K562 (cell line): ENCODE measurements at regions not wholly inside any gene's neighbourhood (a gene's known extent, or its start where the extent isn't known, plus 50 kb on each side); places are given as distances from the start of the nearest gene placed in this dataset.

ENCODE experiments used
- ATAC-seq: fragments of 200-7000 bp; cut with Tn5 transposase; 3 replicates; pipeline ENCODE4 v1.9.1; 2020; ENCODE audit warnings: moderate library complexity
- BruUV-seq: library from RNA; stranded (reverse); fragments of 400-500 nt; replicated peaks from 2 replicates; lab custom pipeline; 2021; lab: Mats Ljungman, UMichigan
- CTCF ChIA-PET: fragments of 300-600 bp; formaldehyde crosslinking; extraction: SDS; loops from one replicate; lab custom pipeline; 2021; ENCODE audit warnings: low intra/inter-chr PET ratio; lab: Yijun Ruan, JAX
- POLR2A ChIA-PET: fragments of 300-600, 350-650 bp; sonication (Branson Sonifier 250); formaldehyde crosslinking; extraction: SDS; loops from one replicate; lab custom pipeline; 2021; ENCODE audit warnings: antibody characterized with exemption, inconsistent platforms; lab: Yijun Ruan, JAX
- DNase-seq, 4 experiments: peaks; one replicate each; pipeline versions ENCODE4 v3.0.0 to v3.0.0-alpha.2; 2011 to 2018; ENCODE audit warnings: low spot score in 3 of 4, mixed read lengths in 3 of 4; ENCODE audit errors: extremely low read depth in 1 of 4
- FAIRE-seq: peaks from 2 replicates; lab custom pipeline; 2011; peaks lifted over from hg19 to GRCh38; lab: Jason Lieb, UNC
- H2AFZ ChIP-seq: 2 replicates; pipeline ENCODE4 v1.6.0; 2011; ENCODE audit warnings: low read depth, low read length, control low read depth, inconsistent platforms
- H3K27ac ChIP-seq: fragments of 200-600 bp; 3 replicates; pipeline ENCODE4 v1.8.0; 2011; ENCODE audit warnings: low read depth, mild to moderate bottlenecking, control low read depth, inconsistent platforms, low read length, moderate library complexity, mixed read lengths; ENCODE audit errors: extremely low read depth
- H3K27me3 ChIP-seq, 2 experiments: fragments of 300-600 bp in 1 of 2; 2 replicates in 1 of 2; 3 replicates in 1 of 2; pipeline versions ENCODE4 v1.6.0 to v1.8.0; 2011; ENCODE audit warnings: inconsistent platforms in 2 of 2, low read length in 2 of 2, mild to moderate bottlenecking in 1 of 2, mixed read lengths in 1 of 2, moderate library complexity in 1 of 2; ENCODE audit not compliant: control insufficient read depth in 2 of 2, insufficient read depth in 2 of 2
- H3K36me3 ChIP-seq: fragments of 300-600 bp; 3 replicates; pipeline ENCODE4 v1.8.0; 2011; ENCODE audit warnings: mild to moderate bottlenecking, low read length, inconsistent platforms; ENCODE audit not compliant: control insufficient read depth, insufficient read depth
- H3K4me1 ChIP-seq, 2 experiments: fragments of 200-600 bp in 1 of 2; replicated peaks in 1 of 2; 2 replicates in 1 of 2; 3 replicates in 1 of 2; pipeline versions ENCODE4 v1.5.1 to v1.8.0; 2011; ENCODE audit warnings: inconsistent platforms in 2 of 2, low read length in 2 of 2, mild to moderate bottlenecking in 1 of 2, mixed read lengths in 1 of 2, moderate library complexity in 1 of 2; ENCODE audit not compliant: control insufficient read depth in 2 of 2, insufficient read depth in 2 of 2
- H3K4me2 ChIP-seq: 2 replicates; pipeline ENCODE4 v1.6.1; 2011; ENCODE audit warnings: low read length, control low read depth, inconsistent platforms, mixed read lengths; ENCODE audit not compliant: insufficient read depth
- H3K4me3 ChIP-seq: fragments of 200-600 bp; sonication (generic), shearing (Covaris generic); 2 replicates; pipeline ENCODE4 v1.5.1; 2016; ENCODE audit warnings: control low read depth, inconsistent platforms
- H3K79me2 ChIP-seq: fragments of 200-600 bp; 3 replicates; pipeline ENCODE4 v1.8.0; 2011; ENCODE audit warnings: low read length, inconsistent platforms; ENCODE audit not compliant: control insufficient read depth, insufficient read depth
- H3K9ac ChIP-seq, 2 experiments: 2 replicates each; pipeline versions ENCODE4 v1.6.0 to v1.6.1; 2011; ENCODE audit warnings: low read depth in 2 of 2, low read length in 2 of 2, control low read depth in 1 of 2, inconsistent platforms in 1 of 2, mild to moderate bottlenecking in 1 of 2, mixed read lengths in 1 of 2; ENCODE audit not compliant: insufficient read depth in 1 of 2
- H3K9me1 ChIP-seq: one replicate; pipeline ENCODE4 v1.6.0; 2011; ENCODE audit warnings: inconsistent platforms, mild to moderate bottlenecking, low read length, moderate library complexity; ENCODE audit not compliant: control insufficient read depth, insufficient read depth
- H3K9me3 ChIP-seq: replicated peaks from 2 replicates; pipeline ENCODE4 v1.5.1; 2011; ENCODE audit warnings: low read depth, low read length, inconsistent platforms; ENCODE audit not compliant: control insufficient read depth, insufficient read depth
- H4K20me1 ChIP-seq: replicated peaks from 2 replicates; pipeline ENCODE4 v1.6.1; 2011; ENCODE audit warnings: low read length, inconsistent platforms, mixed read lengths; ENCODE audit not compliant: control insufficient read depth, insufficient read depth
- C11orf30 ChIP-seq: fragments of 450-650 bp; IDR thresholded peaks from 2 replicates; pipeline ENCODE4 v1.6.1; 2016; ENCODE audit warnings: low read depth, mild to moderate bottlenecking
- MAFF ChIP-seq: IDR thresholded peaks from 2 replicates; pipeline ENCODE4 v1.6.1; 2012; ENCODE audit warnings: low read length, improper control_type of control experiment
- MAFG ChIP-seq: fragments of 450-650 bp; conservative IDR thresholded peaks from 2 replicates; pipeline ENCODE4 v1.6.1; 2016; ENCODE audit warnings: missing genetic modification characterization, missing compliant biosample characterization
- RREB1 ChIP-seq: fragments of 250-450 bp; sonication (Bioruptor Pico); IDR thresholded peaks from 2 replicates; pipeline ENCODE4 v1.4.0; 2020
- SMAD1 ChIP-seq: fragments of 150-350 bp; IDR thresholded peaks from 2 replicates; pipeline ENCODE4 v1.6.1; 2014; ENCODE audit warnings: low read length, low read depth; ENCODE audit not compliant: partially characterized antibody
- SRSF9 ChIP-seq: fragments of 200-400 bp; formaldehyde crosslinking; IDR thresholded peaks from 2 replicates; pipeline ENCODE4 v1.6.1; 2017; ENCODE audit warnings: low read depth, low read length, borderline replicate concordance
- ZBTB34 ChIP-seq: fragments of 250-450 bp; sonication (Bioruptor Pico); IDR thresholded peaks from 2 replicates; pipeline ENCODE4 v1.8.0; 2021; ENCODE audit warnings: mild to moderate bottlenecking, moderate library complexity
- ZNF316 ChIP-seq: fragments of 450-650 bp; IDR thresholded peaks from 2 replicates; pipeline ENCODE4 v1.6.1; 2016
- WGBS: fragments of 100-300 bp; shearing (Covaris generic); methylation state at CpG from one replicate; pipeline ENCODE4 v1.1.6; 2016; ENCODE audit warnings: low coverage, mixed read lengths; ENCODE audit not compliant: insufficient coverage; ENCODE audit errors: missing lambda C conversion rate; 5-methylcytosine and 5-hydroxymethylcytosine counted together
- in situ Hi-C: fragments of 300-500 bp; cut with MboI; formaldehyde crosslinking; loops from 4 replicates; pipeline ENCODE4 v1.15.0; 2018; ENCODE audit warnings: inconsistent platforms, mixed read lengths
- intact Hi-C: fragments of 100-400 bp; cut with micrococcal nuclease; formaldehyde crosslinking; loops from 2 replicates; pipeline ENCODE4 v1.14.2; 2022

- no peak for ATAC-seq
- Histone ChIP-seq H3K79me2 (no peaks in the 10 kb centered on the region), H3K4me3 (no peak overlapping the region), H3K4me1 (no peaks in the 10 kb centered on the region), H3K27me3 (peaks cover 10 to 31% of the 10 kb centered on the region in 2 experiments; a peak in 4 of 5 replicates), H3K4me2 (no peak overlapping the region), H3K27ac (no peak overlapping the region), H3K36me3 (no peaks in the 10 kb centered on the region), H2AFZ (no peak overlapping the region), H3K9me1 (no peaks in the 10 kb centered on the region), H4K20me1 (no peaks in the 10 kb centered on the region), H3K9ac (no peak overlapping the region), H3K9me3 (no peaks in the 10 kb centered on the region)
- 3% methylated on average over 6 of the region's 6 CpGs for WGBS
- CTCF ChIA-PET = no interaction called here
- TF ChIP-seq SRSF9 (no peak), RREB1 (CRISPR knock-in tag) (no peak), ZBTB34 (CRISPR knock-in tag) (no peak), MAFG (tag) (peak; percentile 31; the same call in 1 of the 2 replicates), ZNF316 (peak; percentile 54), C11orf30 (peak; percentile 28; the same call in 1 of the 2 replicates), SMAD1 (no peak), MAFF (peak; percentile 36)
- no peak for DNase-seq
- in situ Hi-C loops = no loop called here
- no peak for FAIRE-seq
- intact Hi-C loops = no loop called here
- BruUV-seq = no TSS peak
- POLR2A ChIA-PET = interaction anchor here (0.7 kb wide), 1 partner anchor 14 kb away, joined by 3 read pairs; no protein-coding TSS in a partner anchor
Observed at GRCh38 chr6:168793649-168794048, 352.7 kb downstream of the SMOC2 start.
